AG09309 (cell line): ENCODE measurements at regions not wholly inside any gene's neighbourhood (a gene's known extent, or its start where the extent isn't known, plus 50 kb on each side); places are given as distances from the start of the nearest gene placed in this dataset.
"Not testable (repeated sequence)": the region's sequence is repeated elsewhere in the genome, so short reads cannot be mapped to it uniquely, and the experiment has no call there.

Source experiments
- DNase-seq: peaks from one replicate; pipeline ENCODE4 v3.0.0-alpha.2; 2010; ENCODE audit warnings: low read depth
- H3K4me3 ChIP-seq: 2 replicates; pipeline ENCODE4 v1.5.1; 2011; ENCODE audit warnings: mild to moderate bottlenecking, low read depth, low read length, moderate library complexity; ENCODE audit not compliant: control insufficient read depth
- TF ChIP-seq, protein P1 (sequence below): IDR thresholded peaks from 2 replicates; pipeline ENCODE4 v1.5.1; 2011; ENCODE audit warnings: mild to moderate bottlenecking, low read depth, low read length, inconsistent platforms; ENCODE audit not compliant: insufficient read depth, control insufficient read depth; ENCODE audit errors: missing control alignments

DNA sequence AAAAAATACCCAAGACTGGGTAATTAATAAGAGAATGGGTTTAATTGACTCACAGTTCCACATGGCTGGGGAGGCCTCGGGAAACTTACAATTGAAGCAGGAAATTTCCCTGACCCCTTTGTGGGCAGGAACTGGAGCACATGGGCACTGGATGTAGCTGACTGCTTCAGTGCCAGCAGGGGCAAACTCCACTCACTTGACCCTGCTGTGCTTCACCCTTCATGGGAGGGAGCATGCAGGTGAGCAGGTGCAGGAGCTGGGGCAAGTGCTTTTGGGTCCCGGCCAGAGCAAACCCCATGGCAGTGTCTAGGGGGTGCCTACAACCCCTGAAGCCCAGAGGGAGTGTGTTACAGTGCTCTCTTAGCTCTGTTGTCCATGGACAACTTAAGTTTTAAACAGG is 132.6 kb downstream of the AKR1D1 start:
- DNase-seq: no peak
- H3K4me3 ChIP-seq: no peak overlapping the region

DNA sequence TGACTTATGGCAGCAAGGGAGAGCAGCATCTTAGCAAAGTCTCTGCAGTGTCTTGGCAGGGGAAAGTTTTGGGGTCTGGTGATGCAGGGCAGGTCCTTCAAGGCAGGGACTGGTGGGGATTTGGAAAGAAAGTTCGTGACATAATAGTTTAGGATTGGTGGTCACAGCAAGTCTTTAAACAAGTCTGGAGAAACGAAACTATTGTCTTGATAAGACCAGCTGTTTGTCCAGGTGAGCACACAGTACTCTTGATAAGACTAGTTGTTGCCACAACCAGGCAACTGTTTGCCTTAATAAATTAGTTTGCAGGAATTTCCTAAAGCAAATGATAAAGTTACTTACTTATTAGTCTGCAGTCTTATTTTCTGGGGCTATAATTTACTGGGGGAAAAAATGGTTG is 136.1 kb downstream of the AKR1D1 start:
- DNase-seq: no peak
- no peak overlapping the region for H3K4me3 ChIP-seq
- TF ChIP-seq, protein P1, sequence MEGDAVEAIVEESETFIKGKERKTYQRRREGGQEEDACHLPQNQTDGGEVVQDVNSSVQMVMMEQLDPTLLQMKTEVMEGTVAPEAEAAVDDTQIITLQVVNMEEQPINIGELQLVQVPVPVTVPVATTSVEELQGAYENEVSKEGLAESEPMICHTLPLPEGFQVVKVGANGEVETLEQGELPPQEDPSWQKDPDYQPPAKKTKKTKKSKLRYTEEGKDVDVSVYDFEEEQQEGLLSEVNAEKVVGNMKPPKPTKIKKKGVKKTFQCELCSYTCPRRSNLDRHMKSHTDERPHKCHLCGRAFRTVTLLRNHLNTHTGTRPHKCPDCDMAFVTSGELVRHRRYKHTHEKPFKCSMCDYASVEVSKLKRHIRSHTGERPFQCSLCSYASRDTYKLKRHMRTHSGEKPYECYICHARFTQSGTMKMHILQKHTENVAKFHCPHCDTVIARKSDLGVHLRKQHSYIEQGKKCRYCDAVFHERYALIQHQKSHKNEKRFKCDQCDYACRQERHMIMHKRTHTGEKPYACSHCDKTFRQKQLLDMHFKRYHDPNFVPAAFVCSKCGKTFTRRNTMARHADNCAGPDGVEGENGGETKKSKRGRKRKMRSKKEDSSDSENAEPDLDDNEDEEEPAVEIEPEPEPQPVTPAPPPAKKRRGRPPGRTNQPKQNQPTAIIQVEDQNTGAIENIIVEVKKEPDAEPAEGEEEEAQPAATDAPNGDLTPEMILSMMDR: no peak

More for the DNA sequence above, 132.6 kb downstream of the AKR1D1 start:
- TF ChIP-seq, protein P1: no peak

DNA sequence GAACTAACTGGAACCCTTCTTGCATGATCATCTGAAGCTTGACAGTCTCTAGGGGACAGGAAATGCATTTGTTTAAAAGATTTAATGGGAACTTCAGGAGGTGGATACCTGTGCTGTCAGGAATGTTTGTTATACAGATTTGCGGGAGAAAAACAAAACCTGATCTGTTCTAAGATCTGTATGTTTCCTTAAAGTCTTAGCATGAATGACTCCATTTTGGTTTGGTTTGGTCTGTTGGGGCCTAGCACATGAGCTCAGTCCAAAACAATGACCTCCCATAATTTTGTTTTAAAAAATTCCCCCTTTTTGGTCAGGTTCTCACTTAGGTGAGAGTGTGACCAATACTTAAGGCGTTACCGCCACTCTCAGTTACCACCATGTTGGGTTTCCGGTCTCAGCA is 138.7 kb downstream of the AKR1D1 start:
- TF ChIP-seq, protein P1: no peak
- no peak for DNase-seq
- no peak overlapping the region for H3K4me3 ChIP-seq

DNA sequence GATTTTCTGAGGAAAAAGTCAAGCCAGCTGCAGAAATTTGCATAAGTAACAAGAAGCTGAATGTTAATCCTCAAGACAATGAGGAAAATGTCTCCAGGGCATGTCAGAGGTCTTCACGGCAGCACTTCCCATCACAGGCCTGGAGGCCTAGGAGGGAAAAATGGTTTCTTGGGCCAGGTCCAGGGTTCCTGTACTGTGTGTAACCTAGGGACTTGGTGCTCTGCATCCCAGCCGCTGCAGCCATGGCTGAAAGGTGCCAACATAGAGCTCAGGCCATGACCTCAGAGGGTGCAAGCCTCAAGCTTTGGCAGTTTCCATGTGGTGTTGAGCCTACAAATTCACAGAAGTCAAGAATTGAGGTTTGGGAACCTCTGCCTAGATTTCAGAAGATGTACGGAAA is 144.1 kb downstream of the AKR1D1 start:
- not testable (repeated sequence) for DNase-seq, H3K4me3 ChIP-seq

DNA sequence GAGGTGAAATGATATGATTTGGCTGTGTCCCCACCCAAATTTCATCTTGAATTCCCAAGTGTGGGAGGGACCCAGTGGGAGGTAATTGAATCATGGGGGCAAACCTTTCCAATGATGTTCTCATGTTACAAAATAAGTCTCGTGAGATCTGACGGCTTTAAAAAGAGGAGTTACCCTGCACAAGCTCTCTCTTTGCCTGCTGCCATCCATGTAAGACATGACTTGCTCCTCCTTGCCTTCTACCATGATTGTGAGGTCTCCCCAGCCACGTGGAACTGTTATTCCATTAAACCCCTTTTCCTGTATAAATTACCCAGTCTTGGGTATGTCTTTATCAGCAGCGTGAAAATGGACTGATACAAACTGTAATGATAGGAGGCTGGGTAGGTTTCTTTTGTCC is 145.1 kb downstream of the AKR1D1 start:
- not testable (repeated sequence) for DNase-seq, H3K4me3 ChIP-seq

DNA sequence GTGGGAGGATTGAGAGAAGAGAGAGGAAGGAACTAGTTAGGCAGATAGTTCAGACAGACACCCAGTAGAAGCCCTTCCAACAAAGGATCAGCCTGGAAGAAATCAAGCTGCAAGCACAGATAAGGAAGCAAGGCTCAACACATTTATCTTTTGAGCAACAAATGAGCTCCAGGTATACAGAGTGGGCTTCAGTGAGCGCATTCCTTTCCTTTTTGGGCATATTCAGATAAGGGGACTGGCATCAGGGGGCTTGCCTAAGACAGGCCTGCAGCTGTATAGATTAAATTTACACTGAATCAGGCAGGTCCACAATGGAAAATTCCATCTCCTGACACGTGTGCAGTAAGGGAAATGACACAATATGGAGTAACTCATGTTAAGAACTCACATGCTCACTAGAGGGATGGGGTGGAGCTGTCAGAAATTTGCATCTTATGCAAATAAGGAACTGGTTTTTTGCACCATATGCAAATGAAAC is 147.2 kb downstream of the AKR1D1 start:
- TF ChIP-seq, protein P1: no peak
- DNase-seq: no peak
- no peak overlapping the region for H3K4me3 ChIP-seq

DNA sequence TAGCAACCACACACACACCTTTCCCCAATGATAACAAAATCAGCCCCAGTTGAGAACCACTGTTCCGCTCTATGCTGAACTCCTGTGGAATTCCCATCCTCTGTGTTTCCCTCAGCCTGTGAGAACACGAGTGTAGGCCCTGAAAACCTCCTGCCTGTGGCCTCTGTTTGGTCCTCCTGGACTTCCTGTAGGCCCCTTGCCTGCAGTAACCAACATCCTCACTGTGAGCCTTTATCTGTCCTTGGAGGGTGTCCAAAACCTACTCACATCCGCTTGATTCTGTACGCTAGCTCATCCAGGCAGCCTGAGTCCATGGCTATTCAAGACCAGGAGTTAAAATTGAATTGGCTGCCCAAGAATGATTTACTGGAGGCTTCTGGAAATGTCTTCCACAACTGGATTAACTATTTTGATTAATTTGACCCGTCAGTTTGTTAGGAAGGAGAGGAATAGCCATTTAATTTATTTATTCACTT is 149.8 kb downstream of the AKR1D1 start:
- H3K4me3 ChIP-seq: no peak overlapping the region
- no peak for DNase-seq
- TF ChIP-seq, protein P1: no peak

DNA sequence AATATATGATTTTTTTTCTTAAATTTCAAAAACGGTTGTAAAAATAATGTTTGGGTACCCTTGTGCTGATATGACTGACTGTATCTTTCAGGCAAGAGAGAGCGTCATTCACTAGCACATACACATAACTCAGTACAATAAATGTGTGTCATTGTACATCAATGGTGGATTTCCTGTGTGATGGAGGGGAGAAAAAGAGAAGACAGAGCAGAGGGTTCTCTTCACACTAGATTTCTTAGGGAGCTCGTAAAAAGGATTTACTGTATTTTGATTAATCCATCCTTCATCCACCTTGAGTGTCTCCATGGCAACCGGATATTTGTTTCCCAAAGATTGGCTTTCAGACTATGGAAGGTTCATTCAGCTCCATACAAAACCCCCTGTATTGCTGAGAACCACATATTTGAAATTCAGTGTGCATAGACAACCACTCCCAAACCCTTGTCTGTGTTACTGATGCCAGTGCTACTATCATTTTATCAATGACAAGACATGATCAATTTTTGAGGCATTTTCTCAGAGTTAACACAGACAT is 150.6 kb downstream of the AKR1D1 start:
- TF ChIP-seq, protein P1: no peak
- DNase-seq: no peak
- H3K4me3 ChIP-seq: no peak overlapping the region
